ENCODE measurements at regions not wholly inside any gene's neighbourhood (a gene's known extent, or its start where the extent isn't known, plus 50 kb on each side); places are given as distances from the start of the nearest gene placed in this dataset.
"Not testable (repeated sequence)": the region's sequence is repeated elsewhere in the genome, so short reads cannot be mapped to it uniquely, and the experiment has no call there.

DNA sequence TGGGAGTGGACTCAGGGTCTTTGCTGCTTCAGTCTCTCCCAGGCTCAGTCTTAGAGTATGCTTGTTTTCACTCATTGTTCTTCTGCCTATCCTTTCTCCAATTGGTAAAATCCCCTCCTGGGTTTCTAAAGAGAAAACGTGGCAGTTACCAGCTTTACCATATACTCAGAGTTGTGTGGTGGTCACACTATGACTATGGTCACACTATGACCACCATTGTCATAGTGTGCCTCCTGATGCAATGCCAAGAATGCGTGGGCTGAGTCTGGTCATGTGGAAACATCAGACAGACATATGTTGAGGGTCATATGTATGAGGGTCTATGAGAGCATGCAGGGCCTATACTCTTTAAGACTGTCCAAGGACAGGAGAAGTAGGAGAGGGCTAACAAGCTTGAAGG, 326.5 kb upstream of the PRR16 start:
- no peak for DNase-seq (ENCODE audit: low read depth)
- TF ChIP-seq, protein P1, sequence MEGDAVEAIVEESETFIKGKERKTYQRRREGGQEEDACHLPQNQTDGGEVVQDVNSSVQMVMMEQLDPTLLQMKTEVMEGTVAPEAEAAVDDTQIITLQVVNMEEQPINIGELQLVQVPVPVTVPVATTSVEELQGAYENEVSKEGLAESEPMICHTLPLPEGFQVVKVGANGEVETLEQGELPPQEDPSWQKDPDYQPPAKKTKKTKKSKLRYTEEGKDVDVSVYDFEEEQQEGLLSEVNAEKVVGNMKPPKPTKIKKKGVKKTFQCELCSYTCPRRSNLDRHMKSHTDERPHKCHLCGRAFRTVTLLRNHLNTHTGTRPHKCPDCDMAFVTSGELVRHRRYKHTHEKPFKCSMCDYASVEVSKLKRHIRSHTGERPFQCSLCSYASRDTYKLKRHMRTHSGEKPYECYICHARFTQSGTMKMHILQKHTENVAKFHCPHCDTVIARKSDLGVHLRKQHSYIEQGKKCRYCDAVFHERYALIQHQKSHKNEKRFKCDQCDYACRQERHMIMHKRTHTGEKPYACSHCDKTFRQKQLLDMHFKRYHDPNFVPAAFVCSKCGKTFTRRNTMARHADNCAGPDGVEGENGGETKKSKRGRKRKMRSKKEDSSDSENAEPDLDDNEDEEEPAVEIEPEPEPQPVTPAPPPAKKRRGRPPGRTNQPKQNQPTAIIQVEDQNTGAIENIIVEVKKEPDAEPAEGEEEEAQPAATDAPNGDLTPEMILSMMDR (IDR thresholded peaks at IDR 0.05; ENCODE audit: insufficient read depth, low read length): no peak
- no peak overlapping the region for H3K4me3 ChIP-seq (ENCODE audit: low read depth, low read length)

DNA sequence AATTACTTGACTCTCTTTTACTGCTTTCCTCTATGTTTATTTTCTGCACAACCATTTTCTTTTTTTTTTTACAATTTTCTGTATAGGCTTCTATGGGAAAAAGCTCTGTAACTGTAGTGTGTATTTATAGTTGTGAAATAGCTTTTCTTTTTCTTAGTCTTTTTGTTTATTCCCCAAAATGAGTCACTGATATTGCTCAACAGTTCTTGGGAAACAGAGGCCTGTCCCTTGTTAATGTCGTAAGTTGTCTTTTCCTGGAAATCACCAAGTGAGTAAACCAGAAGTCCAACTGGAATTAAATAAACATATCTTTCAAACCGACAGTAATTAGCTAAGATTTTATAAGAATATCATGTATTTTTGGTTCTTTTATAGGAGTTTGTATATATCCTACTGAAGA, 325.1 kb upstream of the PRR16 start:
- H3K4me3 ChIP-seq (ENCODE audit: low read depth, low read length): no peak overlapping the region

DNA sequence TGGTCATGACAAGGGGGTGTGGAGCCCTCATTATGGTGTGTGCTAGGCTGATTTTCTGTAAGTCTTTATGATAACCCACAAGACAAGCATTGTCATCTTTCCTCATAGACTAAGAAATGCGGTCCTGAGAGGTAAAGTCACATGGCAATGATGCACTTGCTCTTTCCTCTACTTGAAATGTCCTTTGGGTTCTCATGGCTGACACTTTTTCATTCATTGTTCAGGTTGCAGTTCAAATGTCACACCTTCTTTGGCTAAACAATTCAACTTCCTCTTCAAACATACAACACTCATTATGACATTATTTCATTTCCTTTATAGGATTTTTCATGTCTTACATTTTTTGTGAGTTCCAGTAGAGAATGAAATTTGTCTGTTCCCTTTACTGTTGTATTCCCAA, 323.6 kb upstream of the PRR16 start:
- TF ChIP-seq, protein P1 (IDR thresholded peaks at IDR 0.05; ENCODE audit: insufficient read depth, low read length): no peak
- H3K4me3 ChIP-seq (ENCODE audit: low read depth, low read length): no peak overlapping the region
- DNase-seq (ENCODE audit: low read depth): no peak

More for the DNA sequence above, 325.1 kb upstream of the PRR16 start:
- TF ChIP-seq, protein P1 (IDR thresholded peaks at IDR 0.05; ENCODE audit: insufficient read depth, low read length): no peak
- DNase-seq (ENCODE audit: low read depth): peak; percentile 98

DNA sequence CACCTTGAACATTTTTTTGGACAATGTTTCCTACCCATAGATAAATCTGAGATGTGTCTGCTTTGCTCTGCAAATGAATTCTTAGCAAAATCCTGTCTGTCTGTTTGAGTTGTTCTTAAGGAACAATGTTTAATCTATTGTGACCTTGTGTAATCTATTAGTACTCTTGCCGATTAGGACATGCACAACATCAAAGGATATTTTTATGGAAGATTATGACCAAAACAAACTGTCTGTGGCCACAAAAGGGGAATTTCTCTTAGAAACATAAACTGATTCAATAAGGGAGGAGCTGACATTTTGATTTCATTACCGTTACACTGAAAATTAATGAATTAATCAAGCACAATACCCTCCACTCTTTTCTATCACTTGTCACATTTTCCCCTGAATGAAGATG, 323.0 kb upstream of the PRR16 start:
- DNase-seq (ENCODE audit: low read depth): no peak
- TF ChIP-seq, protein P1 (IDR thresholded peaks at IDR 0.05; ENCODE audit: insufficient read depth, low read length): no peak
- H3K4me3 ChIP-seq (ENCODE audit: low read depth, low read length): no peak overlapping the region

DNA sequence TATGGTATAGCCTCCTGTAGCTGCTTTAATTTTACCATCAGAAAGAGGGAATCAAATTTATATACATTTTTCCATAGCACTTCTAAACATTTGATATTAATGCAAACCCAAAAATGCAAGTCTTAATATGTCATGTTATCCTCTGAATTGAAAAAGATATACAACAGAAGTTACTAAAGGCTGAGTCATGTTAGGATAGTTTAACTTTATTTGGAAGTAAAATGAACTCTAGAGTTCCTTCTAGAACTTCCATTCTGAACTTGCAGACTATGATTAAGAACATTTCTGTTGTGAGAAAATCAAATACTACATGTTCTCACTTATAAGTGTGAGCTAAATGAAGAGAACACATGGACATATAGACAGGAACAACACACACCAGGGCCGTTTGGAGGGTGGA, 317.3 kb upstream of the PRR16 start:
- DNase-seq (ENCODE audit: low read depth): peak; percentile 40
- TF ChIP-seq, protein P1 (IDR thresholded peaks at IDR 0.05; ENCODE audit: insufficient read depth, low read length): no peak
- no peak overlapping the region for H3K4me3 ChIP-seq (ENCODE audit: low read depth, low read length)

DNA sequence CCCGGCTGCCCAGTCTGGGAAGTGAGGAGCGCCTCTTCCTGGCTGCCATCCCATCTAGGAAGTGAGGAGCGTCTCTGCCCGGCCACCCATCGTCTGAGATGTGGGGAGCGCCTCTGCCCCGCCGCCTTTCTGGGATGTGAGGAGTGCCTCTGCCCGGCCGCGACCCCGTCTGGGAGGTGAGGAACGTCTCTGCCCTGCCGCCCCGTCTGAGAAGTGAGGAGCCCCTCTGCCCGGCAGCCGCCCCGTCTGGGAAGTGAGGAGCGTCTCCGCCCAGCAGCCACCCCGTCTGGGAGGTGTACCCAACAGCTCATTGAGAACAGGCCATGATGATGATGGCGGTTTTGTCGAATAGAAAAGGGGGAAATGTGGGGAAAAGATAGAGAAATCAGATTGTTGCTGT, 316.2 kb upstream of the PRR16 start:
- not testable (repeated sequence) for DNase-seq (ENCODE audit: low read depth); H3K4me3 ChIP-seq (ENCODE audit: low read depth, low read length)

DNA sequence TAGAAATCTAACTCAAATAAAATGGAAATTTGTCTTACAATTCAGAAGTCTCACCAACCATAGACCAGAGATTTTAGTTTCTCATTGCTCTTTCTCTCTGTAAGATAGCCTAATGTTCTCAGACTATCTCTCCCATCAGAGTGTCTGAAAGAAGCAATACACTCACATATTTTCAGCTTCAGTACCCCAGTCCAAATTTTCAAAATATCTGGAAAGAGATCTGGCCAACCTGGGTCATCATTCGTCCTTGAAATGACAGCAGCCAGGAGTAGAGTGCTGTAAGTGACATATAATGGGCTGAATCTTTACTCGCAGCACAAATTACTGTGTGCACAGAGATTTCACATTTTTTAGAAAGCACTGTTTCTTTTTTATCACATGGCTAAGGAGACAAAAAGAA, 313.3 kb upstream of the PRR16 start:
- no peak overlapping the region for H3K4me3 ChIP-seq (ENCODE audit: low read depth, low read length)
- TF ChIP-seq, protein P1 (IDR thresholded peaks at IDR 0.05; ENCODE audit: insufficient read depth, low read length): no peak
- no peak for DNase-seq (ENCODE audit: low read depth)

All from fibroblast of the aortic adventitia (primary cell).